GM23338 (cell line): ENCODE measurements at regions not wholly inside any gene's neighbourhood (a gene's known extent, or its start where the extent isn't known, plus 50 kb on each side); places are given as distances from the start of the nearest gene placed in this dataset.

Experiments
- CREB1 ChIP-seq: fragments of 250-450 bp; sonication (Bioruptor Pico); IDR thresholded peaks from 2 replicates; pipeline ENCODE4 v1.5.0; 2020; ENCODE audit warnings: low read depth, mild to moderate bottlenecking, moderate library complexity
- EZH2 ChIP-seq: fragments of 200-600 bp; sonication (generic); IDR thresholded peaks from one replicate; pipeline ENCODE4 v1.8.0; 2017; ENCODE audit warnings: antibody characterized with exemption, mild to moderate bottlenecking, low read depth; ENCODE audit not compliant: unreplicated experiment
- EZH2phosphoT487 ChIP-seq: fragments of 200-600 bp; sonication (generic); IDR thresholded peaks from one replicate; pipeline ENCODE4 v1.8.1; 2018; ENCODE audit warnings: antibody characterized with exemption; ENCODE audit not compliant: unreplicated experiment
- JUNB ChIP-seq: IDR thresholded peaks from one replicate; pipeline ENCODE4 v1.6.1; 2016; ENCODE audit warnings: antibody characterized with exemption; ENCODE audit not compliant: unreplicated experiment
- POLR2AphosphoS5 ChIP-seq: IDR thresholded peaks from 2 replicates; pipeline ENCODE4 v1.6.1; 2016; ENCODE audit warnings: antibody characterized with exemption, low read depth
- STAT1 ChIP-seq: IDR thresholded peaks from one replicate; pipeline ENCODE4 v1.6.1; 2016; ENCODE audit warnings: antibody characterized with exemption; ENCODE audit not compliant: unreplicated experiment
- ZNF114 ChIP-seq: fragments of 250-450 bp; sonication (Bioruptor Pico); IDR thresholded peaks from 2 replicates; pipeline ENCODE4 v1.5.0; 2020; ENCODE audit warnings: mild to moderate bottlenecking, moderate library complexity
- ZNF331 ChIP-seq: fragments of 250-450 bp; sonication (Bioruptor Pico); IDR thresholded peaks from 2 replicates; pipeline ENCODE4 v1.5.0; 2020; ENCODE audit warnings: low read depth, mild to moderate bottlenecking, moderate library complexity
- TF ChIP-seq, protein P1 (sequence below): IDR thresholded peaks from one replicate; pipeline ENCODE4 v1.6.1; 2018; ENCODE audit warnings: antibody characterized with exemption; ENCODE audit not compliant: unreplicated experiment
- TF ChIP-seq, protein P2 (sequence below), 2 experiments: fragments of 200-600 bp in 1 of 2; sonication (generic) in 1 of 2; conservative IDR thresholded peaks; 2 replicates each; pipeline versions ENCODE4 v1.5.1 to v1.6.1; 2016 to 2017; ENCODE audit warnings: antibody characterized with exemption in 2 of 2, low read depth in 2 of 2, mild to moderate bottlenecking in 2 of 2, moderate library complexity in 1 of 2
- TF ChIP-seq, protein P3 (sequence below): IDR thresholded peaks from 2 replicates; pipeline ENCODE4 v1.6.1; 2016; ENCODE audit warnings: antibody characterized with exemption
- TF ChIP-seq, protein P4 (sequence below): fragments of 250-450 bp; sonication (Bioruptor Pico); IDR thresholded peaks from 2 replicates; pipeline ENCODE4 v1.5.0; 2020; ENCODE audit warnings: mild to moderate bottlenecking, moderate library complexity

DNA sequence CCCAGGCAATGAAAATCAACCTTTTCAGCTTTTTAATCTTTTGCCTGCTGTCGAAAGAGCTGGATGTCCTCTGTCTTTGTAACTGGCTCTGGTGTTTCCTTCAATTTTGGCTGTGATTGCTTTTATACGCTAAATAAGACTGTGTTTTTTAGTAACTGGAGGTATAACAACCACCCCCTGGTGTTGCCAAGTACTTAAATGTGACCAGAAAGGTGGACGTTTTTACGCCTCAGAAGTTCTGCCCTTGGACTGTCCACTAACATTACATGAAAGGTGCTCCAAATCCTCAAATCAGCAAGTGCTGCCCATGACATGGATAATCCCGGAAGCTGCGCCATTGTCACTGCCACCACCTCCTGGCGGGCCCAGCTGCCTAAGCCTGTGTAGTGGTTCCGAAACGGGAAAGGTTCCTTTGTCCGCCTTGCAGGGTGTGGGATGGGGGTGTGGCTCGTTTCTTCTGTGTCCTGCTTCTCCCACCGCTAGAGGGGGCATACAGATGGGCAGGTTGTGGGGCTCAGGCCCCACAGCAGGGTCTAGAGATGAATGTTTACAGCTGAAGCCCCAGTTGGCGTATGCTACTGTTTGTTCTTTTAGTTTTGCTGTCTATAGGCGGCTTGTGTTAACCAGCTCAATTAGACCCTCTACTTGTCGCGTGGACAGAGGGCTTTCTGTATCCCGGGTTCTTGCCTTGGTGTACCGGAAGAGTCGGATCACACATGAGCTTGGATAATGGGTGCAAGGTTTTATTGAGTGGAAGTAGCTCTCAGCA, 82.2 kb upstream of the SEPTIN5 start:
- TF ChIP-seq, protein P1, sequence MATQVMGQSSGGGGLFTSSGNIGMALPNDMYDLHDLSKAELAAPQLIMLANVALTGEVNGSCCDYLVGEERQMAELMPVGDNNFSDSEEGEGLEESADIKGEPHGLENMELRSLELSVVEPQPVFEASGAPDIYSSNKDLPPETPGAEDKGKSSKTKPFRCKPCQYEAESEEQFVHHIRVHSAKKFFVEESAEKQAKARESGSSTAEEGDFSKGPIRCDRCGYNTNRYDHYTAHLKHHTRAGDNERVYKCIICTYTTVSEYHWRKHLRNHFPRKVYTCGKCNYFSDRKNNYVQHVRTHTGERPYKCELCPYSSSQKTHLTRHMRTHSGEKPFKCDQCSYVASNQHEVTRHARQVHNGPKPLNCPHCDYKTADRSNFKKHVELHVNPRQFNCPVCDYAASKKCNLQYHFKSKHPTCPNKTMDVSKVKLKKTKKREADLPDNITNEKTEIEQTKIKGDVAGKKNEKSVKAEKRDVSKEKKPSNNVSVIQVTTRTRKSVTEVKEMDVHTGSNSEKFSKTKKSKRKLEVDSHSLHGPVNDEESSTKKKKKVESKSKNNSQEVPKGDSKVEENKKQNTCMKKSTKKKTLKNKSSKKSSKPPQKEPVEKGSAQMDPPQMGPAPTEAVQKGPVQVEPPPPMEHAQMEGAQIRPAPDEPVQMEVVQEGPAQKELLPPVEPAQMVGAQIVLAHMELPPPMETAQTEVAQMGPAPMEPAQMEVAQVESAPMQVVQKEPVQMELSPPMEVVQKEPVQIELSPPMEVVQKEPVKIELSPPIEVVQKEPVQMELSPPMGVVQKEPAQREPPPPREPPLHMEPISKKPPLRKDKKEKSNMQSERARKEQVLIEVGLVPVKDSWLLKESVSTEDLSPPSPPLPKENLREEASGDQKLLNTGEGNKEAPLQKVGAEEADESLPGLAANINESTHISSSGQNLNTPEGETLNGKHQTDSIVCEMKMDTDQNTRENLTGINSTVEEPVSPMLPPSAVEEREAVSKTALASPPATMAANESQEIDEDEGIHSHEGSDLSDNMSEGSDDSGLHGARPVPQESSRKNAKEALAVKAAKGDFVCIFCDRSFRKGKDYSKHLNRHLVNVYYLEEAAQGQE = no peak
- TF ChIP-seq, protein P2, sequence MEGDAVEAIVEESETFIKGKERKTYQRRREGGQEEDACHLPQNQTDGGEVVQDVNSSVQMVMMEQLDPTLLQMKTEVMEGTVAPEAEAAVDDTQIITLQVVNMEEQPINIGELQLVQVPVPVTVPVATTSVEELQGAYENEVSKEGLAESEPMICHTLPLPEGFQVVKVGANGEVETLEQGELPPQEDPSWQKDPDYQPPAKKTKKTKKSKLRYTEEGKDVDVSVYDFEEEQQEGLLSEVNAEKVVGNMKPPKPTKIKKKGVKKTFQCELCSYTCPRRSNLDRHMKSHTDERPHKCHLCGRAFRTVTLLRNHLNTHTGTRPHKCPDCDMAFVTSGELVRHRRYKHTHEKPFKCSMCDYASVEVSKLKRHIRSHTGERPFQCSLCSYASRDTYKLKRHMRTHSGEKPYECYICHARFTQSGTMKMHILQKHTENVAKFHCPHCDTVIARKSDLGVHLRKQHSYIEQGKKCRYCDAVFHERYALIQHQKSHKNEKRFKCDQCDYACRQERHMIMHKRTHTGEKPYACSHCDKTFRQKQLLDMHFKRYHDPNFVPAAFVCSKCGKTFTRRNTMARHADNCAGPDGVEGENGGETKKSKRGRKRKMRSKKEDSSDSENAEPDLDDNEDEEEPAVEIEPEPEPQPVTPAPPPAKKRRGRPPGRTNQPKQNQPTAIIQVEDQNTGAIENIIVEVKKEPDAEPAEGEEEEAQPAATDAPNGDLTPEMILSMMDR (conservative IDR thresholded peaks at IDR 0.05; ENCODE audit: low read depth in 2 of 2) = peak; percentile 70 to 75
- no peak for TF ChIP-seq POLR2AphosphoS5
- no peak for TF ChIP-seq EZH2phosphoT487
- no peak for TF ChIP-seq CREB1
- no peak for TF ChIP-seq EZH2
- no peak for TF ChIP-seq STAT1
- TF ChIP-seq JUNB = no peak
- no peak for TF ChIP-seq ZNF331 (CRISPR knock-in tag)
- TF ChIP-seq, protein P3, sequence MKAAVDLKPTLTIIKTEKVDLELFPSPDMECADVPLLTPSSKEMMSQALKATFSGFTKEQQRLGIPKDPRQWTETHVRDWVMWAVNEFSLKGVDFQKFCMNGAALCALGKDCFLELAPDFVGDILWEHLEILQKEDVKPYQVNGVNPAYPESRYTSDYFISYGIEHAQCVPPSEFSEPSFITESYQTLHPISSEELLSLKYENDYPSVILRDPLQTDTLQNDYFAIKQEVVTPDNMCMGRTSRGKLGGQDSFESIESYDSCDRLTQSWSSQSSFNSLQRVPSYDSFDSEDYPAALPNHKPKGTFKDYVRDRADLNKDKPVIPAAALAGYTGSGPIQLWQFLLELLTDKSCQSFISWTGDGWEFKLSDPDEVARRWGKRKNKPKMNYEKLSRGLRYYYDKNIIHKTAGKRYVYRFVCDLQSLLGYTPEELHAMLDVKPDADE = no peak
- TF ChIP-seq ZNF114 = no peak
- TF ChIP-seq, protein P4, sequence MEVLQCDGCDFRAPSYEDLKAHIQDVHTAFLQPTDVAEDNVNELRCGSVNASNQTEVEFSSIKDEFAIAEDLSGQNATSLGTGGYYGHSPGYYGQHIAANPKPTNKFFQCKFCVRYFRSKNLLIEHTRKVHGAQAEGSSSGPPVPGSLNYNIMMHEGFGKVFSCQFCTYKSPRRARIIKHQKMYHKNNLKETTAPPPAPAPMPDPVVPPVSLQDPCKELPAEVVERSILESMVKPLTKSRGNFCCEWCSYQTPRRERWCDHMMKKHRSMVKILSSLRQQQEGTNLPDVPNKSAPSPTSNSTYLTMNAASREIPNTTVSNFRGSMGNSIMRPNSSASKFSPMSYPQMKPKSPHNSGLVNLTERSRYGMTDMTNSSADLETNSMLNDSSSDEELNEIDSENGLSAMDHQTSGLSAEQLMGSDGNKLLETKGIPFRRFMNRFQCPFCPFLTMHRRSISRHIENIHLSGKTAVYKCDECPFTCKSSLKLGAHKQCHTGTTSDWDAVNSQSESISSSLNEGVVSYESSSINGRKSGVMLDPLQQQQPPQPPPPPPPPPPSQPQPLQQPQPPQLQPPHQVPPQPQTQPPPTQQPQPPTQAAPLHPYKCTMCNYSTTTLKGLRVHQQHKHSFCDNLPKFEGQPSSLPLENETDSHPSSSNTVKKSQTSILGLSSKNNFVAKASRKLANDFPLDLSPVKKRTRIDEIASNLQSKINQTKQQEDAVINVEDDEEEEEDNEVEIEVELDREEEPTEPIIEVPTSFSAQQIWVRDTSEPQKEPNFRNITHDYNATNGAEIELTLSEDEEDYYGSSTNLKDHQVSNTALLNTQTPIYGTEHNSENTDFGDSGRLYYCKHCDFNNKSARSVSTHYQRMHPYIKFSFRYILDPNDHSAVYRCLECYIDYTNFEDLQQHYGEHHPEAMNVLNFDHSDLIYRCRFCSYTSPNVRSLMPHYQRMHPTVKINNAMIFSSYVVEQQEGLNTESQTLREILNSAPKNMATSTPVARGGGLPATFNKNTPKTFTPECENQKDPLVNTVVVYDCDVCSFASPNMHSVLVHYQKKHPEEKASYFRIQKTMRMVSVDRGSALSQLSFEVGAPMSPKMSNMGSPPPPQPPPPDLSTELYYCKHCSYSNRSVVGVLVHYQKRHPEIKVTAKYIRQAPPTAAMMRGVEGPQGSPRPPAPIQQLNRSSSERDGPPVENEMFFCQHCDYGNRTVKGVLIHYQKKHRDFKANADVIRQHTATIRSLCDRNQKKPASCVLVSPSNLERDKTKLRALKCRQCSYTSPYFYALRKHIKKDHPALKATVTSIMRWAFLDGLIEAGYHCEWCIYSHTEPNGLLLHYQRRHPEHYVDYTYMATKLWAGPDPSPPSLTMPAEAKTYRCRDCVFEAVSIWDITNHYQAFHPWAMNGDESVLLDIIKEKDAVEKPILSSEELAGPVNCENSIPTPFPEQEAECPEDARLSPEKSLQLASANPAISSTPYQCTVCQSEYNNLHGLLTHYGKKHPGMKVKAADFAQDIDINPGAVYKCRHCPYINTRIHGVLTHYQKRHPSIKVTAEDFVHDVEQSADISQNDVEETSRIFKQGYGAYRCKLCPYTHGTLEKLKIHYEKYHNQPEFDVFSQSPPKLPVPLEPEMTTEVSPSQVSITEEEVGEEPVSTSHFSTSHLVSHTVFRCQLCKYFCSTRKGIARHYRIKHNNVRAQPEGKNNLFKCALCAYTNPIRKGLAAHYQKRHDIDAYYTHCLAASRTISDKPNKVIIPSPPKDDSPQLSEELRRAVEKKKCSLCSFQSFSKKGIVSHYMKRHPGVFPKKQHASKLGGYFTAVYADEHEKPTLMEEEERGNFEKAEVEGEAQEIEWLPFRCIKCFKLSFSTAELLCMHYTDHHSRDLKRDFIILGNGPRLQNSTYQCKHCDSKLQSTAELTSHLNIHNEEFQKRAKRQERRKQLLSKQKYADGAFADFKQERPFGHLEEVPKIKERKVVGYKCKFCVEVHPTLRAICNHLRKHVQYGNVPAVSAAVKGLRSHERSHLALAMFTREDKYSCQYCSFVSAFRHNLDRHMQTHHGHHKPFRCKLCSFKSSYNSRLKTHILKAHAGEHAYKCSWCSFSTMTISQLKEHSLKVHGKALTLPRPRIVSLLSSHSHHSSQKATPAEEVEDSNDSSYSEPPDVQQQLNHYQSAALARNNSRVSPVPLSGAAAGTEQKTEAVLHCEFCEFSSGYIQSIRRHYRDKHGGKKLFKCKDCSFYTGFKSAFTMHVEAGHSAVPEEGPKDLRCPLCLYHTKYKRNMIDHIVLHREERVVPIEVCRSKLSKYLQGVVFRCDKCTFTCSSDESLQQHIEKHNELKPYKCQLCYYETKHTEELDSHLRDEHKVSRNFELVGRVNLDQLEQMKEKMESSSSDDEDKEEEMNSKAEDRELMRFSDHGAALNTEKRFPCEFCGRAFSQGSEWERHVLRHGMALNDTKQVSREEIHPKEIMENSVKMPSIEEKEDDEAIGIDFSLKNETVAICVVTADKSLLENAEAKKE = no peak
